ENCODE measurements at regions not wholly inside any gene's neighbourhood (a gene's known extent, or its start where the extent isn't known, plus 50 kb on each side); places are given as distances from the start of the nearest gene placed in this dataset.

- no peaks in the 10 kb centered on the region for H3K27me3 ChIP-seq (ENCODE audit: insufficient read depth, low read length)
- H4K5ac ChIP-seq (ENCODE audit: insufficient read length, low read depth, low read length), result no peak overlapping the region
- Mint-ChIP-seq H3K36me3 (ENCODE audit: insufficient read depth in 1 of 3, low read depth in 3 of 3) (no peaks in the 10 kb centered on the region), H3K4me1 (no peaks in the 10 kb centered on the region), H3K9me3 (no peaks in the 10 kb centered on the region; a peak in 1 of 5 replicates), H3K27me3 (ENCODE audit: low read depth) (no peaks in the 10 kb centered on the region), H3K27ac (no peak overlapping the region), H3K4me3 (no peak overlapping the region)
- H3K79me1 ChIP-seq (ENCODE audit: insufficient read depth, low read depth, low read length, poor library complexity, severe bottlenecking), result no peaks in the 10 kb centered on the region
- no peak overlapping the region for H3K9ac ChIP-seq (ENCODE audit: extremely low read depth, insufficient read length, low read length)
- TF ChIP-seq CTCF (conservative IDR thresholded peaks at IDR 0.05), result no peak
- H3K4me1 ChIP-seq (ENCODE audit: insufficient read depth, low read length), result no peaks in the 10 kb centered on the region
- no peaks in the 10 kb centered on the region for H3K23me2 ChIP-seq (ENCODE audit: insufficient read length, low read depth, low read length, poor library complexity, severe bottlenecking)
- no peak overlapping the region for H2BK12ac ChIP-seq (ENCODE audit: insufficient read length, low read depth, low read length)
- no peak for DNase-seq
- H2AFZ ChIP-seq (ENCODE audit: low read length), result no peak overlapping the region
- H4K20me1 ChIP-seq (ENCODE audit: control insufficient read depth, insufficient read depth, insufficient read length), result no peaks in the 10 kb centered on the region
- no peaks in the 10 kb centered on the region for H3K9me3 ChIP-seq (ENCODE audit: control insufficient read depth, low read depth, low read length)
- H2BK5ac ChIP-seq (ENCODE audit: insufficient read length, low read length), result no peak overlapping the region
- no peak overlapping the region for H4K91ac ChIP-seq (ENCODE audit: insufficient read length, low read depth, low read length)
- no peak overlapping the region for H2BK120ac ChIP-seq (ENCODE audit: low read depth, low read length, poor library complexity, severe bottlenecking)
- no peak overlapping the region for H3K56ac ChIP-seq (ENCODE audit: insufficient read length, low read depth, low read length)
- no peak overlapping the region for H2BK20ac ChIP-seq (ENCODE audit: low read depth, low read length, poor library complexity, severe bottlenecking)
- H3K4ac ChIP-seq (ENCODE audit: low read depth, low read length), result no peak overlapping the region
- no peak overlapping the region for H3K23ac ChIP-seq (ENCODE audit: insufficient read length, low read depth, low read length)
- WGBS (ENCODE audit: extremely low coverage, insufficient read length, low lambda C conversion rate), result no CpG with 5 or more reads among the region's 1 CpG
- H2AK5ac ChIP-seq (ENCODE audit: insufficient read length, low read length), result no peak overlapping the region
- no peak overlapping the region for H3K14ac ChIP-seq (ENCODE audit: insufficient read depth, low read length)
- no peak overlapping the region for H2BK15ac ChIP-seq (ENCODE audit: low read depth, low read length)
- no peaks in the 10 kb centered on the region for H3K79me2 ChIP-seq (ENCODE audit: insufficient read depth, low read length)
- no peak overlapping the region for H3K4me2 ChIP-seq (ENCODE audit: insufficient read depth, insufficient read length, low read length)
- H4K8ac ChIP-seq (replicated peaks; ENCODE audit: insufficient read length, low read depth, low read length), result no peak overlapping the region
- H3K27ac ChIP-seq (ENCODE audit: insufficient read length, low read depth, low read length), result no peak overlapping the region
- H3K18ac ChIP-seq (ENCODE audit: insufficient read length, low read depth, low read length), result no peak overlapping the region
- H3T11ph ChIP-seq (ENCODE audit: low read length), result no peak overlapping the region
Observed at GRCh38 chr9:107838766-107839165, 349.2 kb upstream of the KLF4 start.
